Neural cell (in vitro differentiated cells): ENCODE measurements at regions not wholly inside any gene's neighbourhood (a gene's known extent, or its start where the extent isn't known, plus 50 kb on each side); places are given as distances from the start of the nearest gene placed in this dataset.

ENCODE experiments used
- CTCF ChIP-seq: fragments of 450-650 bp; IDR thresholded peaks from 2 replicates; pipeline ENCODE4 v1.5.1; 2014; ENCODE audit warnings: antibody characterized with exemption, mild to moderate bottlenecking, moderate library complexity; ENCODE audit not compliant: poor library complexity, severe bottlenecking
- EP300 ChIP-seq: fragments of 450-650 bp; conservative IDR thresholded peaks from 2 replicates; pipeline ENCODE4 v1.6.1; 2014; ENCODE audit warnings: antibody characterized with exemption, mild to moderate bottlenecking, moderate library complexity; ENCODE audit not compliant: poor library complexity, severe bottlenecking
- EZH2 ChIP-seq: fragments of 200-600, 300-800 bp; shearing (Covaris generic), sonication (generic); IDR thresholded peaks from 2 replicates; pipeline ENCODE4 v1.6.1; 2014; ENCODE audit warnings: antibody characterized with exemption, low read length, borderline replicate concordance, mild to moderate bottlenecking; ENCODE audit not compliant: insufficient read depth, poor library complexity, severe bottlenecking

GRCh38 chr5:14960120-14960462, 88.5 kb upstream of the ANKH start:
- TF ChIP-seq EP300 (no peak), CTCF (no peak), EZH2 (no peak)
